H1 (cell line): ENCODE measurements at regions not wholly inside any gene's neighbourhood (a gene's known extent, or its start where the extent isn't known, plus 50 kb on each side); places are given as distances from the start of the nearest gene placed in this dataset.
"Not testable (repeated sequence)": the region's sequence is repeated elsewhere in the genome, so short reads cannot be mapped to it uniquely, and the experiment has no call there.

Experiments
- CTCF ChIA-PET: fragments of 300-600 bp; sonication (Branson Sonifier 250); formaldehyde crosslinking; loops from one replicate; lab custom pipeline; 2021; ENCODE audit not compliant: partially characterized antibody; lab: Charles Lee
- POLR2A ChIA-PET: fragments of 300-600 bp; sonication (Branson Sonifier 250); formaldehyde crosslinking; loops from one replicate; lab custom pipeline; 2021; ENCODE audit warnings: inconsistent platforms; ENCODE audit not compliant: partially characterized antibody; lab: Charles Lee
- DNase-seq, 2 experiments: peaks; one replicate each; pipeline versions ENCODE4 v3.0.0 to v3.0.0-alpha.2; 2010 to 2022; ENCODE audit warnings: low spot score in 2 of 2, low read depth in 1 of 2, mixed read lengths in 1 of 2
- FAIRE-seq: peaks from 2 replicates; lab custom pipeline; 2011; peaks lifted over from hg19 to GRCh38; lab: Jason Lieb, UNC
- H2AFZ ChIP-seq: 2 replicates; pipeline ENCODE4 v1.8.1; 2012; ENCODE audit warnings: low read length, inconsistent platforms
- H2AK5ac ChIP-seq: 2 replicates; pipeline ENCODE4 v1.6.1; 2013; ENCODE audit warnings: low read depth, low read length
- H2BK120ac ChIP-seq: replicated peaks from 2 replicates; pipeline ENCODE3; 2013; ENCODE audit warnings: low read depth, low read length, inconsistent platforms
- H2BK12ac ChIP-seq: 2 replicates; pipeline ENCODE4 v1.6.1; 2013; ENCODE audit warnings: low read depth, low read length
- H2BK15ac ChIP-seq: 2 replicates; pipeline ENCODE4 v1.6.1; 2013; ENCODE audit warnings: low read length
- H2BK20ac ChIP-seq: 2 replicates; pipeline ENCODE4 v1.6.1; 2013; ENCODE audit warnings: low read length
- H2BK5ac ChIP-seq: 2 replicates; pipeline ENCODE4 v1.6.1; 2013; ENCODE audit warnings: low read depth, low read length
- H3K14ac ChIP-seq: 2 replicates; pipeline ENCODE4 v1.6.1; 2013; ENCODE audit warnings: inconsistent platforms; ENCODE audit not compliant: insufficient read length
- H3K18ac ChIP-seq: 2 replicates; pipeline ENCODE4 v1.6.1; 2013; ENCODE audit warnings: low read length; ENCODE audit errors: extremely low read depth
- H3K23ac ChIP-seq: 2 replicates; pipeline ENCODE4 v1.6.1; 2013; ENCODE audit warnings: inconsistent platforms; ENCODE audit not compliant: insufficient read length
- H3K23me2 ChIP-seq: 2 replicates; pipeline ENCODE4 v1.6.1; 2013; ENCODE audit warnings: low read depth, low read length
- H3K27ac ChIP-seq: 2 replicates; pipeline ENCODE4 v1.6.1; 2011; ENCODE audit warnings: low read depth, low read length, inconsistent platforms
- H3K27me3 ChIP-seq, 4 experiments: replicated peaks in 1 of 4; 1 replicate in 1 of 4; 2 replicates in 3 of 4; pipeline versions ENCODE4 v1.6.1 to v1.8.1; 2011 to 2013; ENCODE audit warnings: low read length in 3 of 4, mild to moderate bottlenecking in 3 of 4, inconsistent platforms in 2 of 4, mixed read lengths in 2 of 4, moderate library complexity in 1 of 4; ENCODE audit not compliant: control insufficient read depth in 3 of 4, insufficient read depth in 3 of 4; ENCODE audit errors: extremely low read depth in 1 of 4
- H3K36me3 ChIP-seq, 4 experiments: 2 replicates each; pipeline versions ENCODE4 v1.6.1 to v1.8.1; 2011 to 2013; ENCODE audit warnings: mild to moderate bottlenecking in 4 of 4, low read length in 3 of 4, moderate library complexity in 2 of 4, control low read depth in 1 of 4, inconsistent platforms in 1 of 4; ENCODE audit not compliant: insufficient read depth in 4 of 4, control insufficient read depth in 2 of 4
- H3K4ac ChIP-seq: replicated peaks from 2 replicates; pipeline ENCODE3; 2013; ENCODE audit warnings: low read length, low read depth, mixed read lengths, inconsistent platforms; ENCODE audit not compliant: insufficient read length
- H3K4me1 ChIP-seq, 4 experiments: replicated peaks in 1 of 4; 1 replicate in 1 of 4; 2 replicates in 3 of 4; pipeline versions ENCODE4 v1.6.1 to v1.8.1; 2011 to 2013; ENCODE audit warnings: low read length in 3 of 4, inconsistent platforms in 2 of 4, mixed read lengths in 1 of 4; ENCODE audit not compliant: insufficient read depth in 4 of 4, control insufficient read depth in 3 of 4
- H3K4me2 ChIP-seq, 2 experiments: 2 replicates each; pipeline versions ENCODE4 v1.6.1 to v1.8.1; 2011 to 2013; ENCODE audit warnings: low read depth in 2 of 2, low read length in 2 of 2, control low read depth in 1 of 2, inconsistent platforms in 1 of 2, mild to moderate bottlenecking in 1 of 2; ENCODE audit not compliant: insufficient read depth in 1 of 2
- H3K4me3 ChIP-seq, 4 experiments: fragments of 200-600, 300-600 bp in 1 of 4; sonication (generic), shearing (Covaris generic), sonication (Bioruptor Twin) in 1 of 4; 2 replicates each; pipeline versions ENCODE4 v1.5.1 to v1.8.1; 2011 to 2016; ENCODE audit warnings: low read length in 4 of 4, low read depth in 3 of 4, control low read depth in 2 of 4, inconsistent platforms in 2 of 4, mild to moderate bottlenecking in 2 of 4, mixed read lengths in 1 of 4, moderate library complexity in 1 of 4; ENCODE audit not compliant: insufficient read depth in 2 of 4; ENCODE audit errors: extremely low read depth in 1 of 4
- H3K56ac ChIP-seq: replicated peaks from 2 replicates; pipeline ENCODE3; 2013; ENCODE audit warnings: low read depth, mild to moderate bottlenecking, mixed read lengths, low read length, inconsistent platforms; ENCODE audit not compliant: insufficient read length
- H3K79me1 ChIP-seq: 2 replicates; pipeline ENCODE4 v1.6.1; 2013; ENCODE audit warnings: low read depth, low read length, control low read depth
- H3K79me2 ChIP-seq, 2 experiments: 2 replicates each; pipeline versions ENCODE4 v1.6.1 to v1.8.1; 2012 to 2013; ENCODE audit warnings: low read length in 2 of 2, mild to moderate bottlenecking in 2 of 2, inconsistent platforms in 1 of 2; ENCODE audit not compliant: insufficient read depth in 2 of 2, control insufficient read depth in 1 of 2
- H3K9ac ChIP-seq, 4 experiments: replicated peaks in 1 of 4; 1 replicate in 1 of 4; 2 replicates in 3 of 4; pipeline versions ENCODE4 v1.6.1 to v1.8.1; 2011 to 2013; ENCODE audit warnings: low read depth in 3 of 4, low read length in 3 of 4, control low read depth in 2 of 4, mild to moderate bottlenecking in 2 of 4, moderate library complexity in 2 of 4, inconsistent platforms in 1 of 4; ENCODE audit errors: extremely low read depth in 1 of 4
- H3K9me3 ChIP-seq, 2 experiments: 2 replicates each; pipeline versions ENCODE4 v1.6.1 to v1.8.1; 2012 to 2013; ENCODE audit warnings: mild to moderate bottlenecking in 2 of 2, moderate library complexity in 2 of 2, control low read depth in 1 of 2, inconsistent platforms in 1 of 2, low read depth in 1 of 2, low read length in 1 of 2, mixed read lengths in 1 of 2; ENCODE audit not compliant: insufficient read depth in 2 of 2
- H4K20me1 ChIP-seq, 2 experiments: replicated peaks in 1 of 2; 2 replicates each; pipeline versions ENCODE3 to v1.8.1; 2011 to 2013; ENCODE audit warnings: inconsistent platforms in 2 of 2, low read length in 2 of 2, mild to moderate bottlenecking in 1 of 2; ENCODE audit not compliant: insufficient read depth in 2 of 2, control insufficient read depth in 1 of 2
- H4K5ac ChIP-seq: 2 replicates; pipeline ENCODE4 v1.6.1; 2013; ENCODE audit warnings: low read length, low read depth, mixed read lengths, inconsistent platforms; ENCODE audit not compliant: insufficient read length
- H4K8ac ChIP-seq: 2 replicates; pipeline ENCODE4 v1.8.0; 2013; ENCODE audit warnings: mild to moderate bottlenecking, moderate library complexity, low read length, inconsistent platforms; ENCODE audit not compliant: insufficient read depth; ENCODE audit errors: extremely low read depth
- H4K91ac ChIP-seq: replicated peaks from 2 replicates; pipeline ENCODE3; 2013; ENCODE audit warnings: low read length, mixed read lengths, inconsistent platforms; ENCODE audit not compliant: insufficient read length
- WGBS, 2 experiments: shearing (Covaris generic) in 1 of 2; methylation state at CpG; one replicate each; pipeline versions ENCODE4 v1.1.6 to v1.1.7; 2013 to 2015; ENCODE audit warnings: low lambda C conversion rate in 2 of 2, mixed read lengths in 2 of 2, inconsistent platforms in 1 of 2, low coverage in 1 of 2, missing lambda C conversion rate in 1 of 2; ENCODE audit not compliant: insufficient replicate concordance in 2 of 2, insufficient coverage in 1 of 2, insufficient read length in 1 of 2; ENCODE audit errors: extremely low coverage in 1 of 2, missing lambda C conversion rate in 1 of 2; 5-methylcytosine and 5-hydroxymethylcytosine counted together

GRCh38 chr9:90694187-90694586 is 51.6 kb upstream of the DIRAS2 start:
- WGBS, 2 experiments = 100% methylated on average over 1 of the region's 1 CpG; no CpG with 5 or more reads in 1 of the 2 experiments
- H3K4ac ChIP-seq, H2BK120ac ChIP-seq, DNase-seq, H2BK5ac ChIP-seq, H3K9ac ChIP-seq, H4K20me1 ChIP-seq, H3K27ac ChIP-seq, H4K5ac ChIP-seq, H4K8ac ChIP-seq, H3K79me1 ChIP-seq, H3K27me3 ChIP-seq, H3K4me2 ChIP-seq, H2BK20ac ChIP-seq, H3K79me2 ChIP-seq, CTCF ChIA-PET, H3K18ac ChIP-seq, H2AFZ ChIP-seq, H4K91ac ChIP-seq, H3K4me1 ChIP-seq, H3K36me3 ChIP-seq, H3K4me3 ChIP-seq, H2BK15ac ChIP-seq, H3K23ac ChIP-seq, H2BK12ac ChIP-seq, H3K9me3 ChIP-seq, H3K14ac ChIP-seq, POLR2A ChIA-PET: not testable (repeated sequence)
- FAIRE-seq = peak; percentile 77
- H2AK5ac ChIP-seq = peak overlapping the region; percentile 65; the same call in 1 of the 2 replicates
- H3K56ac ChIP-seq = peak overlapping the region; percentile 99
- H3K23me2 ChIP-seq = peaks cover 12% of the 10 kb centered on the region
